D721Med (cell line): ENCODE measurements at regions not wholly inside any gene's neighbourhood (a gene's known extent, or its start where the extent isn't known, plus 50 kb on each side); places are given as distances from the start of the nearest gene placed in this dataset.
"Not testable (repeated sequence)": the region's sequence is repeated elsewhere in the genome, so short reads cannot be mapped to it uniquely, and the experiment has no call there.

Experiments
- DNase-seq: peaks from one replicate; pipeline ENCODE4 v3.0.0; 2011; ENCODE audit warnings: low spot score; ENCODE audit not compliant: insufficient read length
- FAIRE-seq: peaks from 2 replicates; lab custom pipeline; 2011; peaks lifted over from hg19 to GRCh38; lab: Jason Lieb, UNC
- TF ChIP-seq, protein P1 (sequence below): IDR thresholded peaks from 2 replicates; pipeline ENCODE4 v1.5.1; 2012; ENCODE audit warnings: mild to moderate bottlenecking, control low read depth; ENCODE audit not compliant: insufficient read depth; ENCODE audit errors: missing control alignments

DNA sequence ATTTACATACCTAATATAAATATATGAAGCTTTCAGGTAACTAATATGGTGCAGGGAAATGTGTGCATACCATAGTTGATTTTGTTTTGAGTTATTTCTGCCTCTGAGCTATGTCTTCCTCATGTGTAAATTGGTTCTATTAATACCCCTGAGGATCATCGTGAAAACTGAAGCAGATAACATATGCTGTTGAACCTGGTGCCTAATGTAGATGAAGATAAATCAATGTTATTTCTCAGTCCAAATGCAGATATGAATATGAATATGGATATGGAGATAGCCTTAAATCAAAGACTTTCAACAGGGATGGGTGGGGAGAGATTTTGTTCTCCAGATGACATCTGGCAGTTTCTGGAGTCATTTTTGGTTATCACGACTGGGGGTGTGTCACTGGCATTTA is 122.3 kb upstream of the ANKRD30A start:
- FAIRE-seq (no peak), DNase-seq (no peak)
- TF ChIP-seq, protein P1, sequence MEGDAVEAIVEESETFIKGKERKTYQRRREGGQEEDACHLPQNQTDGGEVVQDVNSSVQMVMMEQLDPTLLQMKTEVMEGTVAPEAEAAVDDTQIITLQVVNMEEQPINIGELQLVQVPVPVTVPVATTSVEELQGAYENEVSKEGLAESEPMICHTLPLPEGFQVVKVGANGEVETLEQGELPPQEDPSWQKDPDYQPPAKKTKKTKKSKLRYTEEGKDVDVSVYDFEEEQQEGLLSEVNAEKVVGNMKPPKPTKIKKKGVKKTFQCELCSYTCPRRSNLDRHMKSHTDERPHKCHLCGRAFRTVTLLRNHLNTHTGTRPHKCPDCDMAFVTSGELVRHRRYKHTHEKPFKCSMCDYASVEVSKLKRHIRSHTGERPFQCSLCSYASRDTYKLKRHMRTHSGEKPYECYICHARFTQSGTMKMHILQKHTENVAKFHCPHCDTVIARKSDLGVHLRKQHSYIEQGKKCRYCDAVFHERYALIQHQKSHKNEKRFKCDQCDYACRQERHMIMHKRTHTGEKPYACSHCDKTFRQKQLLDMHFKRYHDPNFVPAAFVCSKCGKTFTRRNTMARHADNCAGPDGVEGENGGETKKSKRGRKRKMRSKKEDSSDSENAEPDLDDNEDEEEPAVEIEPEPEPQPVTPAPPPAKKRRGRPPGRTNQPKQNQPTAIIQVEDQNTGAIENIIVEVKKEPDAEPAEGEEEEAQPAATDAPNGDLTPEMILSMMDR = no peak

DNA sequence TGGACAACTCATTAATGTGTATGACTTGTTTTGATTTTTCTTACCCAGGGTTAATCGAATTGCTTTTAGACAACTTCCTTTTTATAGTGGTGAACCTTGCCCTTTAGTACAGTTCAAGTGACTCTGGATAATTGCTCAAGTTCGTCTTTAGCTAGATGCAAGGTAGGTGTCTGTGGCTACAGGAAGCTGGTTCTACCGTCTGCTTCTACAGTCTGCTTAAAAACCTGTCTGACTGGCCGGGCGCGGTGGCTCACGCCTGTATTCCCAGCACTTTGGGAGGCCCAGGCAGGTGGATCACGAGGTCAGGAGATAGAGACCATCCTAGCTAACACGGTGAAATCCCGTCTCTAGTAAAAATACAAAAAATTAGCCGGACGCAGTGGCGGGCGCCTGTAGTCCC is 129.6 kb upstream of the ANKRD30A start:
- DNase-seq, FAIRE-seq: not testable (repeated sequence)

GRCh38 chr10:36994886-36995285 is 130.5 kb upstream of the ANKRD30A start:
- TF ChIP-seq, protein P1 = no peak
- DNase-seq = no peak
- no peak for FAIRE-seq

GRCh38 chr10:36989233-36989632 is 136.2 kb upstream of the ANKRD30A start:
- TF ChIP-seq, protein P1 = no peak
- no peak for FAIRE-seq
- DNase-seq = no peak

DNA sequence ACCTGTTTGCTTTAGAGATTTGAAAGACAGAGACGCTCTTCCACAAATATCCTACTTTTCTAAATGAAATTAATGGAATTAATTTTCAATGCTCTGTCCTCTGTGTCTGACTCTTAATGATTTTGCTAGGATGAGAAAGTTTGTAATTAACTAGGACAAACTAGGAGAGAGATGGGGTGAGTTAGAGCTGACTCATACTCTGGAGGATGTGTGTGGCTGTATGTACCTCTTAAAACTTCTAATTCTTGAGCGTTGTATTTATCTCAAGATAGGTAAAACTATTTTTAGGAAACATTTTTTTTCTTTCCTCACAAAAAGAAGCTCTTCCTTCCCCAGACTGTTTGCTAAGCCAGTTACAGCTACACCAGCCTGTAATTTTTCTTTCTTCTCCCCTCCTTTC is 178.8 kb upstream of the ANKRD30A start:
- FAIRE-seq (no peak), DNase-seq (no peak)
- TF ChIP-seq, protein P1 = no peak

DNA sequence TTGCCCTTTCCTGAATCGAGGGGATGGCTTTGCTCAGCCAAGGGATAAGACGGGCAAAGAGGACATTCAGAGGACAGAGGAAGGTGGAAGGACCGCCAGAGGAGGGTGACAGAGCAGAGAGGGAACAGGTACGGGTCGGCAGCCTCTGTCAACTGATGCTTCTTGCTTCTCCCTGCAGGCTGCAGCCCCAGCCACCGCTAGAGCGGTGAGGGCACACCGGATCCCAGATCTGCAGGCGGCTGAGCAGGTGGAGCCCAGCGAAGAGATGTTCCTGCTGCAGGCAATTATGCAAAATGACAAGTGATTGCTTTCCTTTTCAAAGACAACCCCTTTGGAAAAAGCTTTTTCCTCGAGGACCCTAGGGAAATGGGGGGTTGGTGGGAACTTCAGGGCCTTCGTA is 181.9 kb upstream of the ANKRD30A start:
- no peak for DNase-seq
- TF ChIP-seq, protein P1 = no peak
- no peak for FAIRE-seq

DNA sequence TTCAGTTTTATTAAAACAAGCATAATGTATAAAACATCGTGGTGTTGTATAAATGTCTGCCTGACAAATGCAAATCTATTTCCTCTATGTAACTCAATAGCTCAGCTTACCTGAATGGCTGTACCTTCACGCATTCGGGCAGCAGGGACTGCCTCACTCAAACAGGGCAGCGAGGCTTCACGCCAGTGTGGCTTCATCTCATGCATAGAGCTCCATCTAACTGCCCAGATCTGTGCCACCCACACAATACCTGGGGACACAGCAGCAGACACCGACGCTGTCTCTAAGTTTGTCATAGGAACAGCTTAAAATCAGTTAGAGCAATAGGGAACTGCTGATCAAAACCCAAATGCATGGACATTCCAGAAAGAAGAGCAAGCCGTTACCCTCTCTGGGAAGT is 182.8 kb upstream of the ANKRD30A start:
- TF ChIP-seq, protein P1 = no peak
- DNase-seq = no peak
- no peak for FAIRE-seq

GRCh38 chr10:36903040-36903439 is 222.4 kb upstream of the ANKRD30A start:
- DNase-seq (no peak), FAIRE-seq (no peak)
- TF ChIP-seq, protein P1 = no peak
